ENCODE measurements at regions not wholly inside any gene's neighbourhood (a gene's known extent, or its start where the extent isn't known, plus 50 kb on each side); places are given as distances from the start of the nearest gene placed in this dataset.

- TF ChIP-seq EZH2 (IDR thresholded peaks at IDR 0.05) (no peak), POLR2AphosphoS5 (IDR thresholded peaks at IDR 0.05; ENCODE audit: borderline replicate concordance, low read depth, low read length) (no peak), FOXP2 (optimal IDR thresholded peaks at IDR 0.05; ENCODE audit: control extremely low read depth, extremely low read length, insufficient read depth) (no peak)
- H3K9me3 ChIP-seq (ENCODE audit: low read depth, low read length) = no peaks in the 10 kb centered on the region
- H3K36me3 ChIP-seq (ENCODE audit: insufficient read depth, low read length) = no peaks in the 10 kb centered on the region
- H3K4me3 ChIP-seq = no peak overlapping the region
- DNase-seq (ENCODE audit: low read depth, low spot score) = no peak
- no peak overlapping the region for H3K9ac ChIP-seq (ENCODE audit: insufficient read length)
- no peak overlapping the region for H3K27ac ChIP-seq
These were observed 337.2 kb upstream of the ZNF385D start for GRCh38 chr3:22088204-22088603.

- Histone ChIP-seq H3K4me3 (no peak overlapping the region), H3K9ac (ENCODE audit: insufficient read length) (no peak overlapping the region), H3K9me3 (ENCODE audit: low read depth, low read length) (no peaks in the 10 kb centered on the region), H3K27ac (no peak overlapping the region), H3K36me3 (ENCODE audit: insufficient read depth, low read length) (no peaks in the 10 kb centered on the region)
- no peak for TF ChIP-seq POLR2AphosphoS5 (IDR thresholded peaks at IDR 0.05; ENCODE audit: borderline replicate concordance, low read depth, low read length)
- TF ChIP-seq FOXP2 (optimal IDR thresholded peaks at IDR 0.05; ENCODE audit: control extremely low read depth, extremely low read length, insufficient read depth) = no peak
- TF ChIP-seq EZH2 (IDR thresholded peaks at IDR 0.05) = no peak
- no peak for DNase-seq (ENCODE audit: low read depth, low spot score)
These were observed 338.3 kb upstream of the ZNF385D start for GRCh38 chr3:22089284-22089683.

- H3K9me3 ChIP-seq (ENCODE audit: low read depth, low read length) = no peaks in the 10 kb centered on the region
- DNase-seq (ENCODE audit: low read depth, low spot score) = no peak
These were observed 340.3 kb upstream of the ZNF385D start for GRCh38 chr3:22091329-22091728.

GRCh38 chr3:22098021-22098420 is 347.0 kb upstream of the ZNF385D start:
- no peak for TF ChIP-seq POLR2AphosphoS5 (IDR thresholded peaks at IDR 0.05; ENCODE audit: borderline replicate concordance, low read depth, low read length)
- no peak for TF ChIP-seq EZH2 (IDR thresholded peaks at IDR 0.05)
- no peak for TF ChIP-seq FOXP2 (optimal IDR thresholded peaks at IDR 0.05; ENCODE audit: control extremely low read depth, extremely low read length, insufficient read depth)
- no peaks in the 10 kb centered on the region for H3K9me3 ChIP-seq (ENCODE audit: low read depth, low read length)
- H3K27ac ChIP-seq = no peak overlapping the region
- no peak overlapping the region for H3K4me3 ChIP-seq
- no peak overlapping the region for H3K9ac ChIP-seq (ENCODE audit: insufficient read length)
- H3K36me3 ChIP-seq (ENCODE audit: insufficient read depth, low read length) = no peaks in the 10 kb centered on the region
- no peak for DNase-seq (ENCODE audit: low read depth, low spot score)

More at GRCh38 chr3:22091329-22091728, 340.3 kb upstream of the ZNF385D start:
- TF ChIP-seq EZH2 (IDR thresholded peaks at IDR 0.05) (no peak), POLR2AphosphoS5 (IDR thresholded peaks at IDR 0.05; ENCODE audit: borderline replicate concordance, low read depth, low read length) (no peak), FOXP2 (optimal IDR thresholded peaks at IDR 0.05; ENCODE audit: control extremely low read depth, extremely low read length, insufficient read depth) (no peak)
- Histone ChIP-seq H3K9ac (ENCODE audit: insufficient read length) (no peak overlapping the region), H3K27ac (no peak overlapping the region), H3K36me3 (ENCODE audit: insufficient read depth, low read length) (no peaks in the 10 kb centered on the region), H3K4me3 (no peak overlapping the region)

GRCh38 chr3:22101351-22101750 is 350.3 kb upstream of the ZNF385D start:
- no peak overlapping the region for H3K9ac ChIP-seq (ENCODE audit: insufficient read length)
- no peaks in the 10 kb centered on the region for H3K36me3 ChIP-seq (ENCODE audit: insufficient read depth, low read length)
- H3K4me3 ChIP-seq = no peak overlapping the region
- H3K27ac ChIP-seq = no peak overlapping the region
- DNase-seq (ENCODE audit: low read depth, low spot score) = no peak
- no peaks in the 10 kb centered on the region for H3K9me3 ChIP-seq (ENCODE audit: low read depth, low read length)
- TF ChIP-seq FOXP2 (optimal IDR thresholded peaks at IDR 0.05; ENCODE audit: control extremely low read depth, extremely low read length, insufficient read depth) = no peak
- TF ChIP-seq EZH2 (IDR thresholded peaks at IDR 0.05) = no peak
- no peak for TF ChIP-seq POLR2AphosphoS5 (IDR thresholded peaks at IDR 0.05; ENCODE audit: borderline replicate concordance, low read depth, low read length)

- no peak for DNase-seq (ENCODE audit: low read depth, low spot score)
- TF ChIP-seq EZH2 (IDR thresholded peaks at IDR 0.05) (no peak), POLR2AphosphoS5 (IDR thresholded peaks at IDR 0.05; ENCODE audit: borderline replicate concordance, low read depth, low read length) (no peak), FOXP2 (optimal IDR thresholded peaks at IDR 0.05; ENCODE audit: control extremely low read depth, extremely low read length, insufficient read depth) (no peak)
- no peak overlapping the region for H3K9ac ChIP-seq (ENCODE audit: insufficient read length)
- H3K27ac ChIP-seq = no peak overlapping the region
- H3K4me3 ChIP-seq = no peak overlapping the region
- H3K9me3 ChIP-seq (ENCODE audit: low read depth, low read length) = no peaks in the 10 kb centered on the region
- no peaks in the 10 kb centered on the region for H3K36me3 ChIP-seq (ENCODE audit: insufficient read depth, low read length)
These were observed 350.8 kb upstream of the ZNF385D start for GRCh38 chr3:22101811-22102210.

- no peaks in the 10 kb centered on the region for H3K36me3 ChIP-seq (ENCODE audit: insufficient read depth, low read length)
- no peak for DNase-seq (ENCODE audit: low read depth, low spot score)
- H3K27ac ChIP-seq = no peak overlapping the region
These were observed 352.4 kb upstream of the ZNF385D start for GRCh38 chr3:22103423-22103822.

GRCh38 chr3:22106213-22106896 is 355.3 kb upstream of the ZNF385D start:
- Histone ChIP-seq H3K9ac (ENCODE audit: insufficient read length) (no peak overlapping the region), H3K9me3 (ENCODE audit: low read depth, low read length) (no peaks in the 10 kb centered on the region), H3K4me3 (no peak overlapping the region), H3K27ac (no peak overlapping the region), H3K36me3 (ENCODE audit: insufficient read depth, low read length) (no peaks in the 10 kb centered on the region)
- DNase-seq (ENCODE audit: low read depth, low spot score) = no peak
- no peak for TF ChIP-seq POLR2AphosphoS5 (IDR thresholded peaks at IDR 0.05; ENCODE audit: borderline replicate concordance, low read depth, low read length)
- no peak for TF ChIP-seq EZH2 (IDR thresholded peaks at IDR 0.05)
- no peak for TF ChIP-seq FOXP2 (optimal IDR thresholded peaks at IDR 0.05; ENCODE audit: control extremely low read depth, extremely low read length, insufficient read depth)

More at GRCh38 chr3:22103423-22103822, 352.4 kb upstream of the ZNF385D start:
- no peak overlapping the region for H3K4me3 ChIP-seq
- TF ChIP-seq EZH2 (IDR thresholded peaks at IDR 0.05) (no peak), FOXP2 (optimal IDR thresholded peaks at IDR 0.05; ENCODE audit: control extremely low read depth, extremely low read length, insufficient read depth) (no peak), POLR2AphosphoS5 (IDR thresholded peaks at IDR 0.05; ENCODE audit: borderline replicate concordance, low read depth, low read length) (no peak)
- no peaks in the 10 kb centered on the region for H3K9me3 ChIP-seq (ENCODE audit: low read depth, low read length)
- no peak overlapping the region for H3K9ac ChIP-seq (ENCODE audit: insufficient read length)

GRCh38 chr3:22111226-22111625 is 360.2 kb upstream of the ZNF385D start:
- H3K9me3 ChIP-seq (ENCODE audit: low read depth, low read length) = no peaks in the 10 kb centered on the region
- TF ChIP-seq EZH2 (IDR thresholded peaks at IDR 0.05) (no peak), FOXP2 (optimal IDR thresholded peaks at IDR 0.05; ENCODE audit: control extremely low read depth, extremely low read length, insufficient read depth) (no peak), POLR2AphosphoS5 (IDR thresholded peaks at IDR 0.05; ENCODE audit: borderline replicate concordance, low read depth, low read length) (no peak)
- H3K9ac ChIP-seq (ENCODE audit: insufficient read length) = no peak overlapping the region
- H3K27ac ChIP-seq = no peak overlapping the region
- no peak for DNase-seq (ENCODE audit: low read depth, low spot score)
- no peaks in the 10 kb centered on the region for H3K36me3 ChIP-seq (ENCODE audit: insufficient read depth, low read length)
- H3K4me3 ChIP-seq = no peak overlapping the region

All from SK-N-MC (cell line).